K562 (cell line): ENCODE measurements at regions not wholly inside any gene's neighbourhood (a gene's known extent, or its start where the extent isn't known, plus 50 kb on each side); places are given as distances from the start of the nearest gene placed in this dataset.

Experiments used
- CBFA2T2 ChIP-seq: fragments of 450-650 bp; conservative IDR thresholded peaks from 2 replicates; pipeline ENCODE4 v1.6.1; 2017; ENCODE audit warnings: mild to moderate bottlenecking
- KDM5B ChIP-seq: fragments of 200-600 bp; sonication (generic); IDR thresholded peaks from 2 replicates; pipeline ENCODE4 v1.6.1; 2012; ENCODE audit warnings: low read depth, mild to moderate bottlenecking, moderate library complexity, low read length, control low read depth, inconsistent platforms; ENCODE audit not compliant: insufficient replicate concordance
- L3MBTL2 ChIP-seq: fragments of 450-650 bp; IDR thresholded peaks from 2 replicates; pipeline ENCODE4 v1.6.1; 2016; ENCODE audit warnings: mild to moderate bottlenecking, moderate library complexity
- ZBTB40 ChIP-seq, 2 experiments: fragments of 450-650 bp in 1 of 2; sonication (generic) in 1 of 2; formaldehyde crosslinking in 1 of 2; IDR thresholded peaks; 2 replicates each; pipeline versions ENCODE4 v1.7.1 to v1.9.0; 2016 to 2022; ENCODE audit warnings: inconsistent platforms in 1 of 2, mild to moderate bottlenecking in 1 of 2, missing genetic modification reagents in 1 of 2
- ZMIZ1 ChIP-seq, 2 experiments: fragments of 150-350 bp in 1 of 2; IDR thresholded peaks; 2 replicates each; pipeline ENCODE4 v1.6.1; 2012 to 2016; ENCODE audit warnings: low read depth in 2 of 2, low read length in 2 of 2, mild to moderate bottlenecking in 1 of 2, moderate library complexity in 1 of 2

DNA sequence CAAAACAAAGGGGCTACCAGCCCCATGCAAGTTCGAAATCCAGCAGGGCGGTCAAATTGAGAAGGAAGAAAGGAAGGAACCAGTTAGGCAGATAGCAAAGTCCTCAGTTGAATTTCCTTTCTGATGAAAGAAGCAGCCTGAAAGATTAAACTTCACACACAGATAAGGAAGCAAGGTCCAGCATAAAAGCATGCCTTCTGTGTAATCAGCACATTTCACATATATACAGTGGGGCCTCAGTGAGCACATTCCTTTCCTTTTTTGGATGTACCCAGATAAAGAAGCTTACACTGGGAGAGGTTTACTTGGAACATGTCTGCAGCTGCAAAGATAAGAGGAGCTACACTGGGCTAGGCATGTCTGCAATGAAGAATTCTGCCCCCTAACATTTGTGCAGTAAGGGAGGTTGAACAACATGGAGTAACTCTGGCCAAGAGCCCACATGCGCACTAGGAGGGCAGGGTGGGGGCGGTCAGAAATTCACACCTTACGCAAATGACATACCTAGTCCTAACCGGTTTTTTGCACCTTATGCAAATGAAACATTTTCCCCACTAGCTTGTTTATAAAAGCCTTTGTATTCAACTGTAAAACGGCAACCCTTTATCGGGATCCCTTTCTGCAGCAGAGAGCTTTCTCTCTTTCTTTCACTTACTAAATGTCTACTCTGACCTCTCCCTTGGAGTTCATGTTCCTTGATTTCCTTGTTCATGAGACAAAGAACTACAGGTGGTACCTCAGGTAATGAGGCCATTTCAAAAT, 149.7 kb upstream of the FBXL17 start (continued):
- TF ChIP-seq ZMIZ1 (IDR thresholded peaks at IDR 0.05; ENCODE audit: low read depth in 2 of 2, low read length in 2 of 2): peak in 1 of 2 experiments; percentile 85; a peak in 2 of 4 replicates
- no peak for TF ChIP-seq KDM5B
- TF ChIP-seq L3MBTL2: peak; percentile 82
- TF ChIP-seq ZBTB40 (IDR thresholded peaks at IDR 0.05): no peak
- TF ChIP-seq ZBTB40 (CRISPR knock-in tag; IDR thresholded peaks at IDR 0.05): peak; percentile 37; the same call in 1 of the 2 replicates
- TF ChIP-seq CBFA2T2: peak; percentile 97
